ENCODE measurements at regions not wholly inside any gene's neighbourhood (a gene's known extent, or its start where the extent isn't known, plus 50 kb on each side); places are given as distances from the start of the nearest gene placed in this dataset.

DNA sequence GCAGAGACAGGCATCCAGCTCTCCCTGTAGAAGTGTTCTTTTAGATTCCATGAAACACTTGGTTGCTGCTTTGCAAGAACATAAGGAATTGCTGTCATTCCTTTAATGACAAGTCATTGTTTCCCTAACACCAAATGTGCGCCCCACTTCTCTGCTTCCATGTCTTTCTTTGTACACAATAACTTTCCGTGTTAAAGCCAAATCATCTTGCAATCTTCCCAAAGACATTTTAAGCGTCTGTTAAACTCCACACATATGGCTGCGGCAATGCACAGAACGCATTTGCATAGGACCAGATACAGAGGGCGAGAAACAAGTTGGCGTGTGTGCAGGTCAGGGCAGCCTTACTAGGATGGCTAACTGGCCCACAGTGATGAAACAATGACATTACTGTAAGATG lies 399.3 kb upstream of the PRKCQ start:
- Histone ChIP-seq H3K27ac (ENCODE audit: low read depth) (no peak overlapping the region), H3K27me3 (ENCODE audit: insufficient read depth) (no peaks in the 10 kb centered on the region), H2AFZ (peak overlapping the region; percentile 53), H3K4me3 (no peak overlapping the region), H3K4me2 (no peak overlapping the region), H3F3A (replicated peaks; ENCODE audit: low read depth) (no peaks in the 10 kb centered on the region), H4K20me1 (replicated peaks; ENCODE audit: insufficient read depth) (no peaks in the 10 kb centered on the region), H3K4me1 (ENCODE audit: insufficient read depth) (peaks cover 11% of the 10 kb centered on the region), H3K36me3 (ENCODE audit: insufficient read depth) (no peaks in the 10 kb centered on the region), H3K79me2 (replicated peaks; ENCODE audit: insufficient read depth) (no peaks in the 10 kb centered on the region; the same call in 1 of the 2 replicates), H3K9me2 (ENCODE audit: insufficient read depth) (no peaks in the 10 kb centered on the region)
- no peaks in the 10 kb centered on the region for H3K27me3 Mint-ChIP-seq (ENCODE audit: insufficient read depth, low read depth, poor library complexity)
- ATAC-seq: no peak
- H3K4me1 Mint-ChIP-seq: peaks cover 13% of the 10 kb centered on the region; the same call in 2 of the 3 replicates
- no peaks in the 10 kb centered on the region for H3K9me3 Mint-ChIP-seq
- no peak for DNase-seq (ENCODE audit: low spot score)
- no peaks in the 10 kb centered on the region for H3K36me3 Mint-ChIP-seq (ENCODE audit: low read depth)
- no peak overlapping the region for H3K27ac Mint-ChIP-seq
- TF ChIP-seq, protein P1, sequence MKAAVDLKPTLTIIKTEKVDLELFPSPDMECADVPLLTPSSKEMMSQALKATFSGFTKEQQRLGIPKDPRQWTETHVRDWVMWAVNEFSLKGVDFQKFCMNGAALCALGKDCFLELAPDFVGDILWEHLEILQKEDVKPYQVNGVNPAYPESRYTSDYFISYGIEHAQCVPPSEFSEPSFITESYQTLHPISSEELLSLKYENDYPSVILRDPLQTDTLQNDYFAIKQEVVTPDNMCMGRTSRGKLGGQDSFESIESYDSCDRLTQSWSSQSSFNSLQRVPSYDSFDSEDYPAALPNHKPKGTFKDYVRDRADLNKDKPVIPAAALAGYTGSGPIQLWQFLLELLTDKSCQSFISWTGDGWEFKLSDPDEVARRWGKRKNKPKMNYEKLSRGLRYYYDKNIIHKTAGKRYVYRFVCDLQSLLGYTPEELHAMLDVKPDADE (IDR thresholded peaks at IDR 0.05): no peak
- TF ChIP-seq, protein P2, sequence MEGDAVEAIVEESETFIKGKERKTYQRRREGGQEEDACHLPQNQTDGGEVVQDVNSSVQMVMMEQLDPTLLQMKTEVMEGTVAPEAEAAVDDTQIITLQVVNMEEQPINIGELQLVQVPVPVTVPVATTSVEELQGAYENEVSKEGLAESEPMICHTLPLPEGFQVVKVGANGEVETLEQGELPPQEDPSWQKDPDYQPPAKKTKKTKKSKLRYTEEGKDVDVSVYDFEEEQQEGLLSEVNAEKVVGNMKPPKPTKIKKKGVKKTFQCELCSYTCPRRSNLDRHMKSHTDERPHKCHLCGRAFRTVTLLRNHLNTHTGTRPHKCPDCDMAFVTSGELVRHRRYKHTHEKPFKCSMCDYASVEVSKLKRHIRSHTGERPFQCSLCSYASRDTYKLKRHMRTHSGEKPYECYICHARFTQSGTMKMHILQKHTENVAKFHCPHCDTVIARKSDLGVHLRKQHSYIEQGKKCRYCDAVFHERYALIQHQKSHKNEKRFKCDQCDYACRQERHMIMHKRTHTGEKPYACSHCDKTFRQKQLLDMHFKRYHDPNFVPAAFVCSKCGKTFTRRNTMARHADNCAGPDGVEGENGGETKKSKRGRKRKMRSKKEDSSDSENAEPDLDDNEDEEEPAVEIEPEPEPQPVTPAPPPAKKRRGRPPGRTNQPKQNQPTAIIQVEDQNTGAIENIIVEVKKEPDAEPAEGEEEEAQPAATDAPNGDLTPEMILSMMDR (conservative IDR thresholded peaks at IDR 0.05; ENCODE audit: low read depth in 2 of 2): no peak
- TF ChIP-seq POLR2AphosphoS5 (IDR thresholded peaks at IDR 0.05; ENCODE audit: low read depth): no peak
- no peak for TF ChIP-seq ZNF114 (CRISPR knock-in tag; IDR thresholded peaks at IDR 0.05)
- no peak for TF ChIP-seq EZH2 (IDR thresholded peaks at IDR 0.05; ENCODE audit: low read depth, unreplicated experiment)
- TF ChIP-seq JUNB (IDR thresholded peaks at IDR 0.05; ENCODE audit: unreplicated experiment): no peak
- TF ChIP-seq CREB1 (CRISPR knock-in tag; IDR thresholded peaks at IDR 0.05; ENCODE audit: low read depth): no peak
- TF ChIP-seq, protein P3, sequence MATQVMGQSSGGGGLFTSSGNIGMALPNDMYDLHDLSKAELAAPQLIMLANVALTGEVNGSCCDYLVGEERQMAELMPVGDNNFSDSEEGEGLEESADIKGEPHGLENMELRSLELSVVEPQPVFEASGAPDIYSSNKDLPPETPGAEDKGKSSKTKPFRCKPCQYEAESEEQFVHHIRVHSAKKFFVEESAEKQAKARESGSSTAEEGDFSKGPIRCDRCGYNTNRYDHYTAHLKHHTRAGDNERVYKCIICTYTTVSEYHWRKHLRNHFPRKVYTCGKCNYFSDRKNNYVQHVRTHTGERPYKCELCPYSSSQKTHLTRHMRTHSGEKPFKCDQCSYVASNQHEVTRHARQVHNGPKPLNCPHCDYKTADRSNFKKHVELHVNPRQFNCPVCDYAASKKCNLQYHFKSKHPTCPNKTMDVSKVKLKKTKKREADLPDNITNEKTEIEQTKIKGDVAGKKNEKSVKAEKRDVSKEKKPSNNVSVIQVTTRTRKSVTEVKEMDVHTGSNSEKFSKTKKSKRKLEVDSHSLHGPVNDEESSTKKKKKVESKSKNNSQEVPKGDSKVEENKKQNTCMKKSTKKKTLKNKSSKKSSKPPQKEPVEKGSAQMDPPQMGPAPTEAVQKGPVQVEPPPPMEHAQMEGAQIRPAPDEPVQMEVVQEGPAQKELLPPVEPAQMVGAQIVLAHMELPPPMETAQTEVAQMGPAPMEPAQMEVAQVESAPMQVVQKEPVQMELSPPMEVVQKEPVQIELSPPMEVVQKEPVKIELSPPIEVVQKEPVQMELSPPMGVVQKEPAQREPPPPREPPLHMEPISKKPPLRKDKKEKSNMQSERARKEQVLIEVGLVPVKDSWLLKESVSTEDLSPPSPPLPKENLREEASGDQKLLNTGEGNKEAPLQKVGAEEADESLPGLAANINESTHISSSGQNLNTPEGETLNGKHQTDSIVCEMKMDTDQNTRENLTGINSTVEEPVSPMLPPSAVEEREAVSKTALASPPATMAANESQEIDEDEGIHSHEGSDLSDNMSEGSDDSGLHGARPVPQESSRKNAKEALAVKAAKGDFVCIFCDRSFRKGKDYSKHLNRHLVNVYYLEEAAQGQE (IDR thresholded peaks at IDR 0.05; ENCODE audit: unreplicated experiment): no peak
- no peak for TF ChIP-seq ZNF331 (CRISPR knock-in tag; IDR thresholded peaks at IDR 0.05; ENCODE audit: low read depth)
- TF ChIP-seq, protein P4, sequence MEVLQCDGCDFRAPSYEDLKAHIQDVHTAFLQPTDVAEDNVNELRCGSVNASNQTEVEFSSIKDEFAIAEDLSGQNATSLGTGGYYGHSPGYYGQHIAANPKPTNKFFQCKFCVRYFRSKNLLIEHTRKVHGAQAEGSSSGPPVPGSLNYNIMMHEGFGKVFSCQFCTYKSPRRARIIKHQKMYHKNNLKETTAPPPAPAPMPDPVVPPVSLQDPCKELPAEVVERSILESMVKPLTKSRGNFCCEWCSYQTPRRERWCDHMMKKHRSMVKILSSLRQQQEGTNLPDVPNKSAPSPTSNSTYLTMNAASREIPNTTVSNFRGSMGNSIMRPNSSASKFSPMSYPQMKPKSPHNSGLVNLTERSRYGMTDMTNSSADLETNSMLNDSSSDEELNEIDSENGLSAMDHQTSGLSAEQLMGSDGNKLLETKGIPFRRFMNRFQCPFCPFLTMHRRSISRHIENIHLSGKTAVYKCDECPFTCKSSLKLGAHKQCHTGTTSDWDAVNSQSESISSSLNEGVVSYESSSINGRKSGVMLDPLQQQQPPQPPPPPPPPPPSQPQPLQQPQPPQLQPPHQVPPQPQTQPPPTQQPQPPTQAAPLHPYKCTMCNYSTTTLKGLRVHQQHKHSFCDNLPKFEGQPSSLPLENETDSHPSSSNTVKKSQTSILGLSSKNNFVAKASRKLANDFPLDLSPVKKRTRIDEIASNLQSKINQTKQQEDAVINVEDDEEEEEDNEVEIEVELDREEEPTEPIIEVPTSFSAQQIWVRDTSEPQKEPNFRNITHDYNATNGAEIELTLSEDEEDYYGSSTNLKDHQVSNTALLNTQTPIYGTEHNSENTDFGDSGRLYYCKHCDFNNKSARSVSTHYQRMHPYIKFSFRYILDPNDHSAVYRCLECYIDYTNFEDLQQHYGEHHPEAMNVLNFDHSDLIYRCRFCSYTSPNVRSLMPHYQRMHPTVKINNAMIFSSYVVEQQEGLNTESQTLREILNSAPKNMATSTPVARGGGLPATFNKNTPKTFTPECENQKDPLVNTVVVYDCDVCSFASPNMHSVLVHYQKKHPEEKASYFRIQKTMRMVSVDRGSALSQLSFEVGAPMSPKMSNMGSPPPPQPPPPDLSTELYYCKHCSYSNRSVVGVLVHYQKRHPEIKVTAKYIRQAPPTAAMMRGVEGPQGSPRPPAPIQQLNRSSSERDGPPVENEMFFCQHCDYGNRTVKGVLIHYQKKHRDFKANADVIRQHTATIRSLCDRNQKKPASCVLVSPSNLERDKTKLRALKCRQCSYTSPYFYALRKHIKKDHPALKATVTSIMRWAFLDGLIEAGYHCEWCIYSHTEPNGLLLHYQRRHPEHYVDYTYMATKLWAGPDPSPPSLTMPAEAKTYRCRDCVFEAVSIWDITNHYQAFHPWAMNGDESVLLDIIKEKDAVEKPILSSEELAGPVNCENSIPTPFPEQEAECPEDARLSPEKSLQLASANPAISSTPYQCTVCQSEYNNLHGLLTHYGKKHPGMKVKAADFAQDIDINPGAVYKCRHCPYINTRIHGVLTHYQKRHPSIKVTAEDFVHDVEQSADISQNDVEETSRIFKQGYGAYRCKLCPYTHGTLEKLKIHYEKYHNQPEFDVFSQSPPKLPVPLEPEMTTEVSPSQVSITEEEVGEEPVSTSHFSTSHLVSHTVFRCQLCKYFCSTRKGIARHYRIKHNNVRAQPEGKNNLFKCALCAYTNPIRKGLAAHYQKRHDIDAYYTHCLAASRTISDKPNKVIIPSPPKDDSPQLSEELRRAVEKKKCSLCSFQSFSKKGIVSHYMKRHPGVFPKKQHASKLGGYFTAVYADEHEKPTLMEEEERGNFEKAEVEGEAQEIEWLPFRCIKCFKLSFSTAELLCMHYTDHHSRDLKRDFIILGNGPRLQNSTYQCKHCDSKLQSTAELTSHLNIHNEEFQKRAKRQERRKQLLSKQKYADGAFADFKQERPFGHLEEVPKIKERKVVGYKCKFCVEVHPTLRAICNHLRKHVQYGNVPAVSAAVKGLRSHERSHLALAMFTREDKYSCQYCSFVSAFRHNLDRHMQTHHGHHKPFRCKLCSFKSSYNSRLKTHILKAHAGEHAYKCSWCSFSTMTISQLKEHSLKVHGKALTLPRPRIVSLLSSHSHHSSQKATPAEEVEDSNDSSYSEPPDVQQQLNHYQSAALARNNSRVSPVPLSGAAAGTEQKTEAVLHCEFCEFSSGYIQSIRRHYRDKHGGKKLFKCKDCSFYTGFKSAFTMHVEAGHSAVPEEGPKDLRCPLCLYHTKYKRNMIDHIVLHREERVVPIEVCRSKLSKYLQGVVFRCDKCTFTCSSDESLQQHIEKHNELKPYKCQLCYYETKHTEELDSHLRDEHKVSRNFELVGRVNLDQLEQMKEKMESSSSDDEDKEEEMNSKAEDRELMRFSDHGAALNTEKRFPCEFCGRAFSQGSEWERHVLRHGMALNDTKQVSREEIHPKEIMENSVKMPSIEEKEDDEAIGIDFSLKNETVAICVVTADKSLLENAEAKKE (CRISPR knock-in tag; IDR thresholded peaks at IDR 0.05): no peak
- no peak for TF ChIP-seq EZH2phosphoT487 (IDR thresholded peaks at IDR 0.05; ENCODE audit: unreplicated experiment)
- no peak for TF ChIP-seq STAT1 (IDR thresholded peaks at IDR 0.05; ENCODE audit: unreplicated experiment)
- TF ChIP-seq NANOG (IDR thresholded peaks at IDR 0.05; ENCODE audit: borderline replicate concordance): no peak
- no peak overlapping the region for H3K4me3 Mint-ChIP-seq
